H1 (cell line): ENCODE measurements at regions not wholly inside any gene's neighbourhood (a gene's known extent, or its start where the extent isn't known, plus 50 kb on each side); places are given as distances from the start of the nearest gene placed in this dataset.

ENCODE experiments used
- USF2 ChIP-seq: IDR thresholded peaks from 2 replicates; pipeline ENCODE4 v1.6.1; 2011; ENCODE audit warnings: low read length, improper control_type of control experiment

GRCh38 chr10:61042533-61042932 is 98.5 kb upstream of the RHOBTB1 start (continued):
- TF ChIP-seq USF2 = no peak
